ENCODE measurements at regions not wholly inside any gene's neighbourhood (a gene's known extent, or its start where the extent isn't known, plus 50 kb on each side); places are given as distances from the start of the nearest gene placed in this dataset.

- Mint-ChIP-seq H3K36me3 (no peaks in the 10 kb centered on the region), H3K9me3 (no peaks in the 10 kb centered on the region), H3K4me3 (no peak overlapping the region), H3K4me1 (ENCODE audit: low read depth in 2 of 2) (no peaks in the 10 kb centered on the region), H3K27ac (no peak overlapping the region), H3K27me3 (peaks cover 38 to 50% of the 10 kb centered on the region in 2 donors)
- DNase-seq (ENCODE audit: low spot score): no peak
- ATAC-seq: no peak
Observed at GRCh38 chr20:1810926-1811620, 84.1 kb upstream of the SIRPA start.

DNA sequence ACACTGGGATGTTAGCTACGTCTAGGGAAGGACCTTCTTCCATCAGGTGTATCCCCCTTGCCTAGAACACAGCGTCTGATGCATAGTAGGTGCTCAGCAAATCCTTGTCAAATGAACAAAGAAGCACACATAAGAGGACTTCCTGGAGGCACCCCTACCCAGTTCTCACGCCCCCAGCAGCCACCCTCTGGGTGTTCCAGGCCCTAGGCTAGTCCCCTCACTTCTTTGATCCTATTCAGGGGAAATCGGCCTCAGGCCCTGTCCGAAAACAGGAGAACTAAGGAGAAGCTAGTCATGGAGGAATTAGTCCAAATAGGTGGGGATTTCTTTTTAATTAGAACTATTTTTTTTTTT, 84.7 kb upstream of the SIRPA start:
- no peak overlapping the region for H3K27ac Mint-ChIP-seq
- H3K9me3 Mint-ChIP-seq: no peaks in the 10 kb centered on the region
- no peak for DNase-seq (ENCODE audit: low spot score)
- H3K4me3 Mint-ChIP-seq: no peak overlapping the region
- H3K4me1 Mint-ChIP-seq (ENCODE audit: low read depth in 2 of 2): no peaks in the 10 kb centered on the region
- no peak for ATAC-seq
- peaks cover 35 to 45% of the 10 kb centered on the region in 2 donors for H3K27me3 Mint-ChIP-seq
- no peaks in the 10 kb centered on the region for H3K36me3 Mint-ChIP-seq

GRCh38 chr20:1809611-1810510, 85.3 kb upstream of the SIRPA start:
- DNase-seq (ENCODE audit: low spot score): no peak
- no peaks in the 10 kb centered on the region for H3K9me3 Mint-ChIP-seq
- peaks cover 33 to 40% of the 10 kb centered on the region in 2 donors for H3K27me3 Mint-ChIP-seq
- no peaks in the 10 kb centered on the region for H3K4me1 Mint-ChIP-seq (ENCODE audit: low read depth in 2 of 2)
- no peaks in the 10 kb centered on the region for H3K36me3 Mint-ChIP-seq
- ATAC-seq: no peak
- no peak overlapping the region for H3K4me3 Mint-ChIP-seq
- no peak overlapping the region for H3K27ac Mint-ChIP-seq

GRCh38 chr20:1809131-1809572, 86.1 kb upstream of the SIRPA start:
- no peak for ATAC-seq
- H3K4me1 Mint-ChIP-seq (ENCODE audit: low read depth in 2 of 2): no peaks in the 10 kb centered on the region
- no peak overlapping the region for H3K4me3 Mint-ChIP-seq
- H3K9me3 Mint-ChIP-seq: no peaks in the 10 kb centered on the region
- no peak overlapping the region for H3K27ac Mint-ChIP-seq
- H3K36me3 Mint-ChIP-seq: no peaks in the 10 kb centered on the region
- DNase-seq (ENCODE audit: low spot score): no peak
- H3K27me3 Mint-ChIP-seq: peaks cover 36 to 40% of the 10 kb centered on the region in 2 donors

DNA sequence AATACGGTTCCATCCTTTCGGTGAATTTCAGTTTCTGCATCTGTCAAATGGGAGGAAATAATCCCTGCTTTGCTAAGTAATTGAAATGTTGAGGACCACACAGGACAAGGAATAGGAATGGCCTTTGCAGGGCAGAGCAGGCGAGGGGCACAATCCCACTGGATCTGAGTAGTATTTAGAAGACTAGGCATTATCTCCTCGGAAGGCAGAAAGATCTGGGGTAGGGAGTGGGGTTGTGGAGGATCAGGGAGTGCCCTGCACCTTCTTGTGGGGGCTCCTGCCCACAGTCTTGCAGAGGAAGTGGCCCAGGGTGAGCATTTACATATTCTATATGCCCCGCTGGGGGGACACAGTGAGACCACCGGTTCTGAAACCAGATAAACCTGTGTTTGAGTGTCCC, 87.1 kb upstream of the SIRPA start:
- H3K27ac Mint-ChIP-seq: no peak overlapping the region
- peaks cover 37 to 45% of the 10 kb centered on the region in 2 donors for H3K27me3 Mint-ChIP-seq
- no peak overlapping the region for H3K4me3 Mint-ChIP-seq
- ATAC-seq (no peak), DNase-seq (ENCODE audit: low spot score) (no peak)
- no peaks in the 10 kb centered on the region for H3K36me3 Mint-ChIP-seq
- H3K9me3 Mint-ChIP-seq: no peaks in the 10 kb centered on the region
- no peaks in the 10 kb centered on the region for H3K4me1 Mint-ChIP-seq (ENCODE audit: low read depth in 2 of 2)

- no peak for ATAC-seq
- Mint-ChIP-seq H3K36me3 (no peaks in the 10 kb centered on the region), H3K27ac (no peak overlapping the region), H3K27me3 (peaks cover 39 to 49% of the 10 kb centered on the region in 2 donors), H3K9me3 (no peaks in the 10 kb centered on the region), H3K4me3 (no peak overlapping the region), H3K4me1 (ENCODE audit: low read depth in 2 of 2) (no peaks in the 10 kb centered on the region)
- no peak for DNase-seq (ENCODE audit: low spot score)
Observed at GRCh38 chr20:1807394-1807793, 87.8 kb upstream of the SIRPA start.

DNA sequence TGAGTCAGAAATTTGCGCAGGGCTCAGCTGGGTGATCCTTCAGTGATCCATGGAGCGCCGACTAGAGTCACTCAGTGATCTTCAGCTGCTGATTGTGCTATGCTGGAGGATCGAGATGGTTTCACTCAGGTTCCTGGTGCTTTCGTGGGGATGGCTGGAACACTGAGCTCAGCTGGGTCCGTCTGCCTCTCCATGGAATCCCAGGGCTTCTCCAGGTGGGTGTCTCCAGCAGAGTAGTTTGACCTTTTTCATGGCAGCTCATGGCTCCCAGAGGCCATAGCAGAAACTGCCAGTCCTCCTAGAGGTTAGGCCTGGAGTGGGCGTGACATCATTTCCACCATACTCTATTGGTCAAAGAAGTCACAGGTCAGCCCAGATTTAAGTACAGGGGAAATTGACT, 88.8 kb upstream of the SIRPA start:
- H3K4me3 Mint-ChIP-seq: no peak overlapping the region
- H3K9me3 Mint-ChIP-seq: no peaks in the 10 kb centered on the region
- no peaks in the 10 kb centered on the region for H3K36me3 Mint-ChIP-seq
- no peaks in the 10 kb centered on the region for H3K4me1 Mint-ChIP-seq (ENCODE audit: low read depth in 2 of 2)
- H3K27me3 Mint-ChIP-seq: peaks cover 48 to 56% of the 10 kb centered on the region in 2 donors
- ATAC-seq: no peak
- DNase-seq (ENCODE audit: low spot score): no peak
- no peak overlapping the region for H3K27ac Mint-ChIP-seq

DNA sequence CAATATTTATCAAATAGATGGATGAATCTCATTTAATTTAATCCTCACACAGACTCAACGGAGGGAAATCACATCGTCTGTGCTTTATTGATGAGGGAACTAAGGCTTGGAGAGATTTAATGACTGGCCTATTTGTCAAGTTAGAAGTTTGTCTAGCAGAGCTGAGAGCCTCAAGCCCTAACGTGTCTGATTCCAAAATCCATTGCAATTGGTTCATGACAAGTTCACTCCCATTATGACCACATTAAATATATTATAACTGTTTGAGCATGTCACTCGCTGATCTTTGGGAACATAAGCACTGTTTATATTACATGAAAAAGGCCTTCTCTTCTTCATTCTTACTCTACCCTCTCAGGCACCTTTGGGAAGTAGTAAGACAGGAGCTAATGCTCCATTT, 89.4 kb upstream of the SIRPA start:
- H3K4me3 Mint-ChIP-seq: no peak overlapping the region
- no peak overlapping the region for H3K27ac Mint-ChIP-seq
- DNase-seq (ENCODE audit: low spot score) (no peak), ATAC-seq (no peak)
- H3K4me1 Mint-ChIP-seq (ENCODE audit: low read depth in 2 of 2): no peaks in the 10 kb centered on the region
- peaks cover 48 to 57% of the 10 kb centered on the region in 2 donors for H3K27me3 Mint-ChIP-seq
- no peaks in the 10 kb centered on the region for H3K36me3 Mint-ChIP-seq
- H3K9me3 Mint-ChIP-seq: no peaks in the 10 kb centered on the region

GRCh38 chr20:1805161-1805581, 90.0 kb upstream of the SIRPA start:
- peaks cover 49 to 58% of the 10 kb centered on the region in 2 donors for H3K27me3 Mint-ChIP-seq
- H3K9me3 Mint-ChIP-seq: no peaks in the 10 kb centered on the region
- DNase-seq (ENCODE audit: low spot score): no peak
- H3K36me3 Mint-ChIP-seq: no peaks in the 10 kb centered on the region
- H3K4me1 Mint-ChIP-seq (ENCODE audit: low read depth in 2 of 2): no peaks in the 10 kb centered on the region
- no peak overlapping the region for H3K4me3 Mint-ChIP-seq
- ATAC-seq: no peak
- no peak overlapping the region for H3K27ac Mint-ChIP-seq

DNA sequence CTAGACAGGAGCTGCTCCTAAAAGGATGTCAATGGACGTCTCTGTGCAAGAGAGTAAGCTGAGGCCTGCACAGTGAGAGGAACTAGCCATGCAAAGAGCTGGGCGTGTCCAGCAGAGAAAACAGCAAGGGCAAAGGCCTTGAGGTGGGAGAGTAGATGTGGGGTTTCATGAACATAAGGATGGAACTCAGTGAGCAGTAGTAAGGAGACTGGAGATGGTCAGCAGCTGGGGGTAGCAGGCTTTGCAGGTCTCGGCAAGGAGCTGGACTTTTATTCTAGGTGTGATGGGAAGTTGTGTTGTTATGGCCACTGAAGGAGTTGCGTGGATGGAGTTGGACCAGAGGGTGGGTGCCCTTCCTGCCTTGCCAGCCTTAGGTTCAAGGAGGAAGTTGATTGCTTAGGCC, 90.7 kb upstream of the SIRPA start:
- peaks cover 46 to 57% of the 10 kb centered on the region in 2 donors for H3K27me3 Mint-ChIP-seq
- ATAC-seq: no peak
- no peak overlapping the region for H3K4me3 Mint-ChIP-seq
- H3K36me3 Mint-ChIP-seq: no peaks in the 10 kb centered on the region
- no peaks in the 10 kb centered on the region for H3K9me3 Mint-ChIP-seq
- no peaks in the 10 kb centered on the region for H3K4me1 Mint-ChIP-seq (ENCODE audit: low read depth in 2 of 2)
- DNase-seq (ENCODE audit: low spot score): no peak
- no peak overlapping the region for H3K27ac Mint-ChIP-seq

GRCh38 chr20:1803932-1804501, 91.2 kb upstream of the SIRPA start:
- Mint-ChIP-seq H3K36me3 (no peaks in the 10 kb centered on the region), H3K4me1 (ENCODE audit: low read depth in 2 of 2) (no peaks in the 10 kb centered on the region), H3K27ac (no peak overlapping the region), H3K9me3 (no peaks in the 10 kb centered on the region), H3K4me3 (no peak overlapping the region), H3K27me3 (peaks cover 45 to 56% of the 10 kb centered on the region in 2 donors)
- ATAC-seq: no peak
- DNase-seq (ENCODE audit: low spot score): no peak

- Mint-ChIP-seq H3K27me3 (peaks cover 50 to 55% of the 10 kb centered on the region in 2 donors), H3K9me3 (no peaks in the 10 kb centered on the region), H3K4me3 (no peak overlapping the region), H3K27ac (no peak overlapping the region), H3K4me1 (ENCODE audit: low read depth in 2 of 2) (no peaks in the 10 kb centered on the region), H3K36me3 (no peaks in the 10 kb centered on the region)
- no peak for ATAC-seq
- no peak for DNase-seq (ENCODE audit: low spot score)
Observed at GRCh38 chr20:1803061-1803931, 91.9 kb upstream of the SIRPA start.

DNA sequence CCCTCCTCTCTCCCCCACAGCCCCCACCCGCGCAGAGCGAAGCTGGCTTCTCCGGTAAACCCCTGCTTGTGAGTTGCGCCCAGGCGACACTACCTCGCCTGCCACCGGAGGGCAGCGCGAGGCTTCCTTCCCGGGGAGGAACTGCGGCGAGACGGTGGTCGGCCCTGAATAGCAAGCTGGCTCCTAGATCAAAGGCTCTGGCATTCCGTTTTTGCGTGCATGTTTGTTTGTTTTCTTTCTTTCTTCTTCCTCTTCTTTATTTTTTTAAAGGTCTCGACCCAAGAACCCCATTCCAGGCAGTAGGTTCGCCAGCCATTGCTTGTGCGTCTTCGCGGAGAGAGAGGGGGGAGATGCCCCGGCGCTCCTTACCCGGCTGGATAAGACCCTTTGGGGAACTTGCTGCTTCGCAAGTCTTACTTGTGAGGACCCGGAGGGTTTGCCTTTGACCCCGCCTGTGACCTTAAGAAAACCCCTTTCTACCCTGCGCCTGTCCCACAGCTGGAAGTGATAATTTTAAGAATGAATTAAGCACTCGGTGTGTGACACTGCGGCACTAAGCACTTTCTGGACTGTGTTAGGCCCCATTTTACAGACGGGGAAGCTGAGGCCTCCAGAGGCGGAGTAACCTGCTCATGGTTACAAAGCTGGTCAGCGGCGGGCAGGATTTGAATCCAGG, 92.7 kb upstream of the SIRPA start:
- Mint-ChIP-seq H3K27me3 (peaks cover 47 to 49% of the 10 kb centered on the region in 2 donors), H3K27ac (no peak overlapping the region), H3K36me3 (no peaks in the 10 kb centered on the region), H3K4me3 (no peak overlapping the region), H3K4me1 (ENCODE audit: low read depth in 2 of 2) (no peaks in the 10 kb centered on the region), H3K9me3 (no peaks in the 10 kb centered on the region)
- ATAC-seq (no peak), DNase-seq (ENCODE audit: low spot score) (no peak)

Data from natural killer cell treated with Interleukin-12 subunit alpha and Interleukin-12 subunit beta and Interleukin-15 and Interleukin-18, amount 100 ng/mL, for 72 hours (primary cell).